Smooth muscle cell of the brain vasculature (primary cell): ENCODE measurements at regions not wholly inside any gene's neighbourhood (a gene's known extent, or its start where the extent isn't known, plus 50 kb on each side); places are given as distances from the start of the nearest gene placed in this dataset.
"Not testable (repeated sequence)": the region's sequence is repeated elsewhere in the genome, so short reads cannot be mapped to it uniquely, and the experiment has no call there.

Experiments used
- DNase-seq: peaks from one replicate; pipeline ENCODE4 v3.0.0-alpha.2; 2012; ENCODE audit warnings: low read depth, low spot score

DNA sequence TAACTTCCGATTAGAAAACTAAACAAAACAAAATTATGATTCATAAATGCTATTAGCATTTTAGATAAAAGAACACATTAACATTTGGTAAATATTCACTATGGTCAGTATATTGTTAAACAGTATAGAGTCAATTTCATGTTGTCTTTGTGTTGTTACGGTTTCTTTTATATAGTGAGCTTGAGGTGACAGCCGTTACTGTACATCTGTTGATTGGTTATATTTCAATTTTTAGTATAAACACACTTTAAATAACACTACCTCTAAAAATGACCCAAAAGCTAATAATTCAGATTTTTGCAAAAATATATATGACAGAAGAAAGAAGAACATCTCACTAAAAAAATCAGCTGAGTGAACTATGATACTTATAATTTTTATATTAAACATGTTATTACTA is 249.0 kb upstream of the LUZP2 start:
- no peak for DNase-seq

DNA sequence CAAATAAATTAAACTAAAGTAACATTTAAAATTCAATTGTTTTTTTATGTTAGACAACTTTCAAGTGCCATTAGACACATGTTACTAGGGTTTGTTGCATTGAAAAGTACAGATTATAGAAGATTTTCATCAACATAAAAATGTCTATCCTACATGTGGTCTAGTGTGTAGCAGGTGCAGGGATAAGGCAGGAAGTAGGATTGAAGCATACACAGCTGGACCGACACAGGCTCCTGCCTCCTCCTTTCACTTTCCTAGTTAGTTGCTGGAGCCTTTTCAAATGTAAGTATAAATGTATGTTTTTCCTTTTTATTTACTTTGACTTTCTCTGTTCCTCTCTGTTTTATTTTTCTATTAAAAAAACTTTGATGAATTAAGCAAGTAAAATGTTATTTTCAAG is 246.9 kb upstream of the LUZP2 start:
- DNase-seq = no peak

DNA sequence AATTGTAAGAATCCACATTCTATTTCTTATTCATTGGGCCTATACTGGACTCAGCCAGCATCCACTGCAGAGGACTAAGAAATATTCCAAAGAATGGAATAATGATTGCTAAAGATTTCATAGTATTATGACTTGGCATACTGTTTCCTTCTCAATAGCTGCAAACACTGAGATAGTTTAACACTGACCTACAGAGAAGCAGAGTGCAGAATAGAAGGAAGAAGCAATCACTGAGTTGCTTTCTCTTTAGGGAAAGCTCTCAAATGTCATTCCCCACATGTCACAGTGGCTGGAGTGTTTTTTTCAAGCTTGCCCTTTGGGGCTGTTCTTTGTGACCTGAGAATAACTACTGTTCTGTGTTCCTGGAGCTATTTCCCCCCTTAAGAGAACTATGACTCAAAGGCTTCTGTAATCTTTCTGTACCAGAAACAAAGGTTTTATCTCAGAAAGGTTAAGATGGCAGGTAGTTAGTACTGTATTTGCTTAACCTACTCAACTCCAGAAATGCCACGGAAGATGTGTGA is 243.6 kb upstream of the LUZP2 start:
- DNase-seq = no peak

DNA sequence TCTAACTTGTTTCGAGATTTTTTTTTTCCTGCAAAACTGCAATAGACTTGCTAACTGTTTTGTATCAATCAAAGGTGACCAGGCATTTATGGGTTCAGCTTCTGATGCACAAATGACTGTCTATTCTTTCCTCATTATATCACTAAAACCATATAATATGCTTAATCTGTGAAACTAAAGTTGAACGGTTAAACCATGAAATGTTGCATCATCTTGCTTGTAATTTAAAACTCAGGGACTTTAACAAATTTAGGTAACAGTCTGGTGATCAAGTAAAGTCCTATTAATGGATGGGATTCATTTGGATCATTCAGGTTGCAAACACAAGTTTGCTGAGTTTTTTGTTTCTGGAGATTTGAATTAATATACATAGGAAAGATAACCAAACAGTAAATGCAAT is 232.0 kb upstream of the LUZP2 start:
- DNase-seq = no peak

DNA sequence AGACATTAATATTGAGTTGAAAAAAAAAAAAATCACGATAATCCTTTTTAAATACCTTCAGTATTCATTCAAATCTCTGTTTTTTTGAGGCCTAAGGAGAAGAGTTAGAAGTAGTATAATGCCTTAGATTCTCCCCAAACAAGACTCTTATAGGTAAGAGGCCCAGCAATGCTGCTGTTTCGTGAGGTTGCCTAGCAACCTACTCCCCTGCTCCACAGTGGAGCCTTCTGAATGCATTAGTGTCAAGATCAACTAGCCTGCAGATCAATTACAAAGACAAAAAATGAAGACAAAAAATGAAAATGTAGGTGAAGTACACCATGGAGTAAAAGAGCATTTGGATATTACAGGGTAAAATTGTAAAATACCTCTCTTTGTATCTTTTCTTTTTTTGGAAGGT is 229.8 kb upstream of the LUZP2 start:
- DNase-seq = no peak

DNA sequence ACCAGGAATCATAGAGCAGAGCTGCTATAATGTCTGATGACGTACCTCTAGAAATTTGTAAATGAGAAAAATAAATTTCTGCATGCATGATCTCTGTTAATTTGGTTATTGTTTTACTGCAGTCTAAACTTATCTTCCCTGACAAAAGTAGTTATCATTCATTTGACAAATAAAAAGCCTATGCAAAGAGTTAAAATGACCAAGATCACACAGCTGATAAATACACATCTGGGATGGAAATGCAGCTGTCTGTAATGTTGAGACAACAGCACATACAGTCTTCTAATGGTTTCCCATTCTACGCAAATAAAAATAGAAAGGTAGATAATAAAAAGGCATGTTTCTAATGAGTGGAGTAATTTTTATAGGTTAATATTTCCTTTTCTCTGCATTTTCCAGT is 225.1 kb upstream of the LUZP2 start:
- no peak for DNase-seq

DNA sequence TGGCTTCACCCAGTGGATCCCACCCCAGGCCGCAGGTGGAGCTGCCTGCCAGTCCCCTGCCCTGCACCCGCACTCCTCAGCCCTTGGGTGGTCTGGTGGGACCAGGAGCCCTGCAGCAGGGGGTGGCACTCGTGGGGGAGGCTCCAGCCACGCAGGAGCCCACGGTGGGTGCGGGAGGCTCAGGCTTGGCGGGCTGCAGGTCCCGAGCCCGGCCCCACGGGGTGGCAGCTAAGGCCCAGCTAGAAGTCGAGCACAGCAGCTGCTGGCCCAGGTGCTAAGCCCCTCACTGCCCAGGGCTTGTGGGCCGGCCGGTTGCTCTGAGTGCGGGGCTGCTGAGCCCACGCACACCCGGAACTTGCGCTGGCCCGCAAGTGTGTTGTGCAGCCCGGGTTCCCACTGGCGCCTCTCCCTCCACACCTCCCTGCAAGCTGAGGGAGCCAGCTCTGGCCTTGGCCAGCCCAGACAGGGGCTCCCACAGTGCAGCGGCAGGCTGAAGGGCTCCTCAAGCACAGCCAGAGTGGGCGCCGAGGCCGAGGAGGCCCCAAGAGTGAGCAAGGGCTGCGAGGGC is 222.6 kb upstream of the LUZP2 start:
- not testable (repeated sequence) for DNase-seq

DNA sequence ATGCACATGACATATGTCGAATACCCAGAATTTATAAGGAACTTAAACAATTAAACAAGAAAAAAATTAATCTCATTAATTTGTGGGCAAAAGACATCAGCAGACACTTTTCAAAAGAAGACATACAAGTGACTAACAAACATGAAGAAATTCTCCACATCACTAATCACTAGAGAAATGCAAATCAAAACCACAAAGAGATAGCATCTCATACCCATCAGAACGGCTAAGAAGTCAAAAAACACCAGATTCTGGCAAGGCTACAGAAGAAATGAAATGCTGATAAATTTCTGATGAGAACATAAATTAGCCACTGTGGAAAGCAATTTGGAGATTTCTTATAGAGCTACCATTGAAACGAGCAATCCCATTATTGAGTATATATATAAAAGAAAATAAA is 210.6 kb upstream of the LUZP2 start:
- DNase-seq = no peak

DNA sequence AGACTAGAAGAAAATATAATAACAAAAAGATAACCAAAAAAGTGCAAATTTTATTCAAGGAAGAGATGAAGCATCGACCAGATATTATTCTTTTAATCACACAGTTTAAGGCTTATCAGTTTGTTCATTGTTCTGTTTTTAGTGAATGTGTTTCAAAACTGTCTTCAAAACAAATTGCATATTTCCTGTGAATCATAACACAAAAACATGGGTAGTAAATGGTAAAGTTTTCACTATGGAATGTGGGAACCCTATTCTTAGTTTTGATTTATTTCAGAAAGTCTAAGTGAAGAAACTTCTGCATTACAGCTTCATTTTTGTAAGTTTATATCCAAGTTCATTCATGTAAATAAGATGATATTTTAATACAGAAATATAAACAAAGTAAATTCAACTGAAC is 207.6 kb upstream of the LUZP2 start:
- DNase-seq = no peak

DNA sequence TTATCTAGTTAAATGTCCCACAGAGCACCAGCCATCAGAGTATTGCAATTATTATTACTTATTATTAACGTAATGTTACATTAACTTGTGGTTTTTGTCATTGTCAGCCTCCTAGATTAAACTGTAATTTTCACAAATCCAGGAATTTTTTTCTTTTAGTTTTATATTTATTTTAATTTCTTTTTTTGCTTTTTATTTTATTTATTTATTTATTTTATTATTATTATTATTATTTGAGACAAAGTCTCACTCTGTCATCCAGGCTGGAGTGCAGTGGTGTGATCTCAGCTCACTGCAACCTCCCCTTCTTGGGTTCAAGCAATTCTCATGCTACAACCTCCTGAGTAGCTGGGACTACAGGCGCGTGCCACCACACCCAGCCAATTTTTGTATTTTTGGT is 202.9 kb upstream of the LUZP2 start:
- no peak for DNase-seq

DNA sequence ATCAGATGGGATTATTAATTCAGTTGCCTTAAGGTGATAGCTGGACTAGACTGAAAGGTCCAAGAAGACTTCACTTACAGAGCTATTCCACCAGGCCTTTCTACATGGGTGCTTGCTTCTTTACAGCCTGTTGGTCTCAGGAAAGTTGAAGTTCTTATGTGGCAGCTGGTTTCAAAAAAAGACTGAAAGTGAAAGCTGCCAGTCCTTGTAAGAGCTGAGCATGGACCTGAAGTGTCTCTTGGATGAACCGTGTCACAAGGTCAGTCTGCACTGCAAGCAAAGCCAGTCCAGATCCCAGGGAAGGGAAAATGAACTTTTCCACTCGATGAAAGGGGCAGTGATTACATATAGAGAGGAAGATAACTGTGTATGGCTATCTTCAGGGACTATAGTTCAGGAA is 201.5 kb upstream of the LUZP2 start:
- DNase-seq = peak; percentile 7

DNA sequence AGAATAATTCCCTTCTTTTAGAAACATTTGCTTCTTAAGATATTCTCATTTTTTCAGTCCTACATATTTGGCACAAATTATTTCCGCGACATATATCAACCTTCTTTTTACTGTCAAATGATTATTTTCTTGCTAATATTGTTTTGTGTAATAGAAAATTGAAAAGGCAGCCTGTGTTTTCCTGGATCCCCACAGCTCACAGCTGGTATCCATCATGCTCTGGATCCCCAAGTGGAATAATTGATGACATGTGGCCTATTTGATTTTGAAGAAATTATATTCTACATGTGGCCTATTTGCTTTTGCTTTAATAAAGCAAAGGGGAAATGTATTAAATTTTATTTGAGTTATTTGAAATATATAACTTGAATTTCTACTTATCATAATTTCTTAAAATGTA is 199.4 kb upstream of the LUZP2 start:
- DNase-seq = no peak

DNA sequence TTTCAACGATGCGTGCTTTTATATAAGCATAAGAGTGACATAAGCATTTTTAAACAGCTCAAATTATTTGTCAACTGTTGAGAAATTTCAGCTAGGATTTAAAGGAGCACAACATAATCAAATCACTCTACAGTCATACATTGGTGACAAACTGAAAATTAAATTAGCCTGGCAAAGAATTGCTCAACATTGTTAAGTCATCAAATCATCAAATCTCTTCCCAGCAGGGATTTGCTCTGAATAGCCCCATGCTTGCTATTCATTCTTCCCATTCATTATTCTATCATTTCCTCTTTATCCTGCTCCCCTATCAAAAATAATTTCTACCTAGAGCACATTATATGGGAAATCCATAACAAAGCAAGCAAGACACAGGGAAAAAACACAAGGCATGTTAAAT is 198.7 kb upstream of the LUZP2 start:
- no peak for DNase-seq

DNA sequence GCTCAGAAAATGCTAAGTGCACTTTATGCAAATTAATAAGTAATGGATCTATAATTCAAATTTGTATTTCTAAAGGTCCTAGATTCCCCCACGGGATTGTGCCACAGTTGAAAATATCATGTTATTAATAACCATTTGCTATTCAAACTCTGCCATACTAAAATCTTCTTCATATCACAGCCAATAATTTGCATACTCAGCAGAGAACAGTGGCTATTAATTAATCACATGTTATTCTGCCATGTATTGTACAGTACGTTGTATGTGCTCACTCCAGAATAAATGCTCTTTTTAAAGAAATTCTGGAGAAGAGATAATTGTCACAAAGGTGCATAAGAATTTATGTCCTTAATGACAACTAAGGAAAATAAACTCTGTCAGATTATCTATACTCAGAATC is 184.9 kb upstream of the LUZP2 start:
- DNase-seq = no peak

DNA sequence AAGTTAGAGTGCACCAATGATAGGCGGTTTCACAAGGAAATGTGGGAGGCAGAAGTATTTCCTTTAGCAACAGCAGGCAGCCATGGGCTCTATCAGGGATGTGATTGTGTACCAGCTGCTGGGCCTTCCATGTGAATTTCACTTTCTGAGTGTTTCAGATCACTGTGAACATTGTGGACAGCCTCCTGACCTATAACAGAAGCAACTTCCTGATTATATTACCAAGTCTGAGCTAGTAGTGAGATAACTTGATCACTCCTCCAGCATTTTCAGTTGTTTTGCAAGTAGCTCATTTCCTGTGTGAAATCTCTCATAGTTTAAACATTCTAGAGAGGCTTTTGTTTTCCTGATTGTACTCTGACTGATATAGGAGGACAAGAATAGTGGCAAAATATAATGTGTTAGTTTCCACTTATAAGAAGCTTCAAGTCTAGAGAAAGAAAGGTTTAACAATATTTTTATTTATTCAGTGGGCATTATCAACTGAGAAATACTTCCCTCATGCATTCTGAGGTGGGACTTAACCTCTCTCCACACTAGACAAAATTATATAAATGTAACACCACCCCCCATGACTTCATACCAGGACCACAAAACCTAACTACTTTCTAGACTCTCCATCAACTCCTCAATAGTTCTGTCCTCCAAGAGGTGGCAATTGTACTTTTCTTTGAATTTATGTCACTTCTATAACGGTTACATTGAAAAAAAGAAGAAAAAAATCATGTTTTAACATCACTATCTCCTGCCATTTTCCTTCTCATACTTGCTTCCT is 184.2 kb upstream of the LUZP2 start:
- peak; percentile 15 for DNase-seq

DNA sequence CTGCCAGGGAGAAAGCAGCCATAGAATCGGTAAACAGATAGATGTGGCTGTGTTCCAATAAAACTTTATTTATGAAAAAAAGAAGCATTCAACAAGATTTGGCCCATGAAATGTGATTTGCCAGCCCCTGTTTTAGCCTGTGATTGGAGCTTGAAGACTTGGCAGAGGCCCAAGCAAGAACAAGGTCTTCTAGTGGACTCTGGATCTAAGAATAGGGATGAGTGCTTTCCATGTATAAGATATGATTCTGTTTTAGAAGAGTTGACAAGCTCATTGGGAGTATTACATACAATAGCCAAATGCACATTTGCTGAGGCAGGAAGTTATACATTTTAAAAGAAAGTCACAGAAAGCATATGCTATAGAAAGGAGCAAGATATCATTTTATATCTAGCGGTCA is 175.6 kb upstream of the LUZP2 start:
- no peak for DNase-seq

DNA sequence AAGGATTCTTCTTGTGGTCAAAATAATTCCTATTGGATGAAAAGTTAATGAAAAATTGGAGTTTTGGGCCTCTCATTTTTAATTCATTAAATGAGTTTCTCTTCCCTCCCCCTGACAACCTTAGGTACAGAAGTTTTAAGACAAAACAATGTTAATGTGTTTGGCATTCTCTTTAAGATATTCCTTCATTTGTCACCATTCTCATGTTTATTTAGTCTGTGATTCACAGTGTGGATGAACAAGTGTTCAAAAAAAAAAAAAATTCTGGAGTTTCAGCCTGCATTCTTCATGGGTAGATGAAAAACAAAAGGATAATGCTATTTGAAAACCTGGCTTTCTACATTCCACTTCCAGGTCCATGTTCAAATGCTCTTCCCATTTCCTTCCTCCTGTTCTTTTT is 172.6 kb upstream of the LUZP2 start:
- no peak for DNase-seq

DNA sequence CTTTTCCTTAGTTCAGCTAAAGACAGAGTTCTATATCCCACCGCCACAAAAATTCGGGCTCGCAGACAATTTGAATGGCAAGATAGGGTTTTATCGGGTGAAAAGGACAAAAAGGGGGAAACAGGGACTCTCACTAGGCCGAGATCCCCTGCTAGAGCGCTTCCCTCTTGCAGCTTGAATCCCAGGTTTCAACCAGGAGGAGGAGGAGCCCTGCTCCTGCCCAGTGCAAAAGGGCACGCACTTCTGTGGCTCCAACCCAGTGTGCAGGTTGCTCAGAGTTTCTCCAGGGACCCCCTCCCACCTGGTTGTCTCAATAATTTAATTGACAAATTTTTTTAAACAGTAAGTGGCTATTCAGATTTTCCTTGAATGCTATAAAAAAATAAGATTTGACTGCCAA is 152.6 kb upstream of the LUZP2 start:
- no peak for DNase-seq

DNA sequence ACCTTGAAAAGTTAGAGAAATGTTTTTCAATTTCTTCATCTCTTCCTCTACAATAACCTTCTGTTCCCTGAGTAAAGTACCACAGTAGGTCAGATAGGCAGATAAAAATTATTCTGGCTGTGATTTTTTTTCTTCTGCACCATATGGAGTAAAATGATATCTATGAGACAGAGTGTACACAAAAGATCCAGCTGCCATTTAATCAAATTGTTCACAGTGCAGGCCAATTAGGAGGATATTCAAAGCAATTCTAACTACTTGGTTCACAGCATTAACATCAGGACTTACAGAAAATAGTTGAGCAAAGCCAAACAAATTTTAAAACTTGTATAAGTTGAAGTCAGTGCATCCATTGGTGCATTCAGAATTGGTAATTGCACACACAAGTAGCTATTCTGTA is 147.9 kb upstream of the LUZP2 start:
- DNase-seq = no peak

DNA sequence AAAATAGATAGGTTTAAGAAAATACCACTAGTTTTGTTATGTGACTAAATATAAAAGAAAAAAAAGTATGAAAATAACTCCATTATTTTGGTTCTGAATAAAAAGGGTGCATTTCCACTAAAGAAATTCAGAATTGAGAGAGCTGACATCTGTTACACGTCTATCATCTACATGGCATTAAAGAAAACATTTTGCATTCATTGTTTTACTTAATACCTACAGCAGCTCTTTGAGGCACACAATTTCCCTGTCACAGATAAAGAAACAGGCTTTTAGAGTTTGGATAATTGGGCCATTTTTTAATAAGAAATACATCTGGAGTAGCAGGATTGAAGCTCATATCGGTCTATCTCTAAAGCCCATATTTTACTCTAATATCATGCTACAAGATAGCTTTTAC is 145.7 kb upstream of the LUZP2 start:
- DNase-seq = no peak

DNA sequence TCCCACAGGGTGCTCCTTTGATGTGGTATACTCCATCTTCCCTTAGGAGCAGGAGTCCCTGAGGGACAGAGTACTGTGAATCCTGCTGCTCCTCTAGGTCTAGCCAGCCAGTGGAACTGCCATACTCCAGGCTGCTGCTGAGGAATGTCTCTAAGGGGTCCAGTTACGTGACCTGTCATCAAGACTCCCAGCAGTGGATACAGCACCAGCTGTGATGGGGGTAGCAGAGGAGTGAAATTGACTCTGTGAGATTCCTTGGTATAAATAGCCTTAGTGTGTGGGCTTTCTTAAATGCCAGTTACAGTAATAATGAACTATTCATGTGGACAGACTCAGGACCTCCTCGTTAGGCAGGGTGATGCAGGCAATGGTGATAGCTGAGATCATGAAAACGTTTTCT is 140.4 kb upstream of the LUZP2 start:
- DNase-seq = no peak

DNA sequence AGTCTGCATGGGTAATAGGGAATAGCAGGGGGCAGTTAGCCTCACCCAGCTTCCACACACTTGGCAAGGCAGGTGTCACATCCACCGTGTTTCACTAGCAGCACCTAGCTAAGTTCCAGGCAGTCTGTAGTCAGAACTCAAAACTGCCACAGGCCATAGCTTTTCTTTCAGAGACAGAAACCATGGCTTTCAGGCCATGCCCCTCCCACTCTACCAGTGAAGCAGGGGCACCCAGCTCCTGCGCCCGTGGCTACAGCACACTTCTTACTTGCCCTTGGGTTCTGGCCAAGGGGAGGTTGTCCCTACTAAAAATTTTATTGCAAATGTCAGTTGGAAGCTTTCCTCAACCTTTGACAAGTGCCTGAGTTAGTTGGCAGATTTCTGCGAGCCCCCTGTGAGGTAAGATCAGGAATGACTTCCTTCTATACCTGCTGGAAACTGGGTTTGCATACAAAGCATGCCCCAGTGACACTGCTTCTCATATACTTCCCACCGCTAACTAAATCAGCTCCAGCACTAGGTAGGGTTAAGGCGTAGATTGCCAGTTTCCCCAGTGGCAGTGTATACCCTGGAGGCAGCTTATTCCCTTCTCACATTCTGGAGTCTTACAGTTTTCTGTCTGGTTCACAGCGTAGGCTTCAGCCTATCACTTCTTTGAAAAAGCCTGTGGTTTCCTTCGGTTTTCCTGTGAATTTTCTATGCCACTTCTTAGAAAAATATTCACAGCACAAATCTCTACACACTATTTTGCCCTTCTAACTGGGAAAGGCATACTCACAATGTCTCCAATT is 139.0 kb upstream of the LUZP2 start:
- DNase-seq = no peak

DNA sequence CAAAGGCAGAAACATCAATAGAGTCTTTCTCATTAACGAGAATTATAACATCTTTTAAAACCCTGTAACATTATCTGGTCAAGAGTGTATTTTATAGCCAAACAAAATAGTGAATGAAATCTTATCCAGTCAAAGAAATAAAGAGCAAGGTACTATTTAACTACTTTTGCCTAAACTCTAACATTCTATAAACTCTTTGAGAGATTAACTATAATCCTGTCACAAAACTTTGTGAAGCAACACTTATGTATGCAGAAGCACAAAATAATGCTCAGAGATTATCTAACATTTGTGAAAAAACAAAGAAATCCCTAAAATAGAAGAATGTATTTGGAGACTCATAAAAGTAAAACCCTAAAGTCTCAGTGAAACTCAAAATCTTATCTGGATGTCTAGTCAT is 124.4 kb upstream of the LUZP2 start:
- DNase-seq = no peak
